Lower leg skin (tissue), 3 donors: ENCODE measurements at regions not wholly inside any gene's neighbourhood (a gene's known extent, or its start where the extent isn't known, plus 50 kb on each side); places are given as distances from the start of the nearest gene placed in this dataset.

Source experiments
- CTCF ChIP-seq, 3 donors: fragments of 450-650 bp; IDR thresholded peaks; one replicate each; pipeline ENCODE4 v1.5.1; 2016; ENCODE audit warnings: antibody characterized with exemption in 3 of 3, mild to moderate bottlenecking in 3 of 3, moderate library complexity in 2 of 3
- POLR2A ChIP-seq, 2 donors: fragments of 450-650 bp; IDR thresholded peaks; one replicate each; pipeline ENCODE4 v1.6.1; 2016 to 2017; ENCODE audit warnings: antibody characterized with exemption in 2 of 2, mild to moderate bottlenecking in 1 of 2, moderate library complexity in 1 of 2

GRCh38 chr2:137857881-137858280 is 106.4 kb upstream of the HNMT start:
- TF ChIP-seq POLR2A (IDR thresholded peaks at IDR 0.05) (no peak), CTCF (IDR thresholded peaks at IDR 0.05) (no peak)
